ENCODE measurements at regions not wholly inside any gene's neighbourhood (a gene's known extent, or its start where the extent isn't known, plus 50 kb on each side); places are given as distances from the start of the nearest gene placed in this dataset.

DNA sequence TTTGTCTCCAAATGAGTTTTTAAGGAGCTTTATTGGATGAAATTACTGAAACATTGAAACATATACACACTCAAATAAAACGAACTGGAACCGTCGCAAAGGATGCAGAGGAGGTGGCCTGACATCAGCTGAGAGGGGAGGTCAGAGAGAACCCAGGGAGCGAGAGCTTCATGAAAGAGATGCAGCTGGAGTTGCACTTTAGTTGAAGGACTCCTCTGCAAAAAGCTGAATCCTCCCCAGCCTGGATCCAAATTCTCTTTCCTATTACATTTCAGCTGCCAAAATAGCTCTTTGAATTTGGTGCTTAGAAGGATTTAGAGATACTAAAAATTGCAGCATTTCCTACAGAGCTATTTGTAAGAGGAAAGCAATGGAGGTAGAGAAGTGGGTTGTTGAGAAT lies 140.0 kb upstream of the DPP6 start:
- Histone ChIP-seq H3K9ac (ENCODE audit: low read length) (no peak overlapping the region), H4K20me1 (ENCODE audit: insufficient read depth) (no peaks in the 10 kb centered on the region), H3K9me3 (ENCODE audit: low read length) (no peaks in the 10 kb centered on the region), H3K4me3 (ENCODE audit: low read length) (no peak overlapping the region), H3K79me2 (replicated peaks; ENCODE audit: insufficient read depth, low read length) (no peaks in the 10 kb centered on the region), H3K4me2 (ENCODE audit: low read length) (no peak overlapping the region), H2AFZ (ENCODE audit: low read depth, low read length) (no peak overlapping the region), H3K27me3 (ENCODE audit: insufficient read depth, low read depth, low read length) (no peaks in the 10 kb centered on the region), H3K27ac (ENCODE audit: low read length) (no peak overlapping the region), H3K36me3 (ENCODE audit: insufficient read depth, low read length) (no peaks in the 10 kb centered on the region), H3K9me2 (ENCODE audit: insufficient read depth, low read length) (no peaks in the 10 kb centered on the region), H3F3A (ENCODE audit: insufficient read depth, low read length, poor library complexity, severe bottlenecking) (no peaks in the 10 kb centered on the region)
- TF ChIP-seq SMC3 (conservative IDR thresholded peaks at IDR 0.05; ENCODE audit: poor library complexity), result no peak
- TF ChIP-seq, protein P1, sequence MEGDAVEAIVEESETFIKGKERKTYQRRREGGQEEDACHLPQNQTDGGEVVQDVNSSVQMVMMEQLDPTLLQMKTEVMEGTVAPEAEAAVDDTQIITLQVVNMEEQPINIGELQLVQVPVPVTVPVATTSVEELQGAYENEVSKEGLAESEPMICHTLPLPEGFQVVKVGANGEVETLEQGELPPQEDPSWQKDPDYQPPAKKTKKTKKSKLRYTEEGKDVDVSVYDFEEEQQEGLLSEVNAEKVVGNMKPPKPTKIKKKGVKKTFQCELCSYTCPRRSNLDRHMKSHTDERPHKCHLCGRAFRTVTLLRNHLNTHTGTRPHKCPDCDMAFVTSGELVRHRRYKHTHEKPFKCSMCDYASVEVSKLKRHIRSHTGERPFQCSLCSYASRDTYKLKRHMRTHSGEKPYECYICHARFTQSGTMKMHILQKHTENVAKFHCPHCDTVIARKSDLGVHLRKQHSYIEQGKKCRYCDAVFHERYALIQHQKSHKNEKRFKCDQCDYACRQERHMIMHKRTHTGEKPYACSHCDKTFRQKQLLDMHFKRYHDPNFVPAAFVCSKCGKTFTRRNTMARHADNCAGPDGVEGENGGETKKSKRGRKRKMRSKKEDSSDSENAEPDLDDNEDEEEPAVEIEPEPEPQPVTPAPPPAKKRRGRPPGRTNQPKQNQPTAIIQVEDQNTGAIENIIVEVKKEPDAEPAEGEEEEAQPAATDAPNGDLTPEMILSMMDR (IDR thresholded peaks at IDR 0.05; ENCODE audit: poor library complexity, severe bottlenecking), result no peak
- no peak for TF ChIP-seq EZH2 (IDR thresholded peaks at IDR 0.05; ENCODE audit: borderline replicate concordance, insufficient read depth, low read length, poor library complexity, severe bottlenecking)

DNA sequence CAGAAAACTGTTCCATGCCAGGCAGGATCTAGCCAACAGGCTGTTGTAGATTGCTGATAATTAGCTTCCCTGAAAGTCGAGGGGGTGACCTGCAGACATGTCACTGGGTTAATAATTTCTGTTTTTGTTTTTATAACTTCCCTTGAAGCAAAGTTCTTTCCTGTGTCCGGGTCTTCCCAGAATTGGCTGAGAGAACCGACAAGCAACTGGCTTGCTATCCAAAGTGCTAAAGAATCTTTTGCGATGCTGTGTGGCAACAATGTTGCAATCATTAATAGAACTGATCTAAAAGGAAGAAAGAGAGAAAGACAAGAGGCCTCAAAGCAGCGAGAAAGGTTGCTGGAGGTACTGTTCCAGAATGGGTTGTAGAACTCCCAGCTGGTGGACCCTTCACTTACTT lies 132.1 kb upstream of the DPP6 start:
- Histone ChIP-seq H3K79me2 (replicated peaks; ENCODE audit: insufficient read depth, low read length) (no peaks in the 10 kb centered on the region), H2AFZ (ENCODE audit: low read depth, low read length) (no peak overlapping the region), H3K9me2 (ENCODE audit: insufficient read depth, low read length) (no peaks in the 10 kb centered on the region), H3K27ac (ENCODE audit: low read length) (no peak overlapping the region), H3K36me3 (ENCODE audit: insufficient read depth, low read length) (no peaks in the 10 kb centered on the region), H3K4me3 (ENCODE audit: low read length) (no peak overlapping the region), H3K27me3 (ENCODE audit: insufficient read depth, low read depth, low read length) (no peaks in the 10 kb centered on the region), H3K9me3 (ENCODE audit: low read length) (peaks cover 8% of the 10 kb centered on the region), H3F3A (ENCODE audit: insufficient read depth, low read length, poor library complexity, severe bottlenecking) (no peaks in the 10 kb centered on the region), H3K9ac (ENCODE audit: low read length) (no peak overlapping the region), H4K20me1 (ENCODE audit: insufficient read depth) (no peaks in the 10 kb centered on the region), H3K4me2 (ENCODE audit: low read length) (no peak overlapping the region)
- TF ChIP-seq TAF1 (IDR thresholded peaks at IDR 0.05; ENCODE audit: low read depth) (no peak), SMC3 (conservative IDR thresholded peaks at IDR 0.05; ENCODE audit: poor library complexity) (no peak), EZH2 (IDR thresholded peaks at IDR 0.05; ENCODE audit: borderline replicate concordance, insufficient read depth, low read length, poor library complexity, severe bottlenecking) (no peak), RAD21 (conservative IDR thresholded peaks at IDR 0.05) (no peak), POLR2AphosphoS5 (IDR thresholded peaks at IDR 0.05) (no peak)
- TF ChIP-seq, protein P1 (IDR thresholded peaks at IDR 0.05; ENCODE audit: poor library complexity, severe bottlenecking), result no peak

DNA sequence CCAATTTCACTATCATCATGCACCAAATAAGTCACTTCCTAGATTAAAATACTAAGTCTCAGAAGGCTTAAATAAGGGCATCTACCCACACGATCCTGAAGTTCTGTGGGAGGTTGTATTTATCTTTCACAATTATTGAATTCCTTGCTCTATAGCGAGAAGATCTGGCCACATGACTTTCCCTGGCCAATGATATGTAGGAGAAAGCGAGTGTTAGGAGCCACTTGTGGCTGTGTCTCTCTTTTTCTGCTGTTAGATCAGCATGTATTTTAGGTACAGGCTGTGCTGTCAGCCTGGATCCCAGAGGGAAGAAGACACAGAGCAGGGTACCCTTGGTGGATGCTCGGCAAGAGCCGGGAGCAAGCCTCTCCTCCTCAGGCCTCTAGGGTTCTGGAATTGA lies 131.3 kb upstream of the DPP6 start:
- H2AFZ ChIP-seq (ENCODE audit: low read depth, low read length), result no peak overlapping the region
- H3F3A ChIP-seq (ENCODE audit: insufficient read depth, low read length, poor library complexity, severe bottlenecking), result no peaks in the 10 kb centered on the region
- H3K4me2 ChIP-seq (ENCODE audit: low read length), result no peak overlapping the region
- no peaks in the 10 kb centered on the region for H4K20me1 ChIP-seq (ENCODE audit: insufficient read depth)
- H3K27ac ChIP-seq (ENCODE audit: low read length), result no peak overlapping the region
- H3K4me3 ChIP-seq (ENCODE audit: low read length), result no peak overlapping the region
- peaks cover 15% of the 10 kb centered on the region for H3K9me3 ChIP-seq (ENCODE audit: low read length)
- no peak overlapping the region for H3K9ac ChIP-seq (ENCODE audit: low read length)
- no peaks in the 10 kb centered on the region for H3K36me3 ChIP-seq (ENCODE audit: insufficient read depth, low read length)
- no peaks in the 10 kb centered on the region for H3K79me2 ChIP-seq (replicated peaks; ENCODE audit: insufficient read depth, low read length)
- H3K27me3 ChIP-seq (ENCODE audit: insufficient read depth, low read depth, low read length), result no peaks in the 10 kb centered on the region
- no peaks in the 10 kb centered on the region for H3K9me2 ChIP-seq (ENCODE audit: insufficient read depth, low read length)
- no peak for TF ChIP-seq SMC3 (conservative IDR thresholded peaks at IDR 0.05; ENCODE audit: poor library complexity)
- no peak for TF ChIP-seq EP300 (conservative IDR thresholded peaks at IDR 0.05; ENCODE audit: poor library complexity, severe bottlenecking)
